ENCODE measurements at regions not wholly inside any gene's neighbourhood (a gene's known extent, or its start where the extent isn't known, plus 50 kb on each side); places are given as distances from the start of the nearest gene placed in this dataset.

- no peak for TF ChIP-seq CTCF (IDR thresholded peaks at IDR 0.05)
- no peak for TF ChIP-seq ZFX (IDR thresholded peaks at IDR 0.05; ENCODE audit: borderline replicate concordance)
Measured at GRCh38 chr7:9307131-9307530, 873.7 kb downstream of the NXPH1 start.
